GM12875 (cell line): ENCODE measurements at regions not wholly inside any gene's neighbourhood (a gene's known extent, or its start where the extent isn't known, plus 50 kb on each side); places are given as distances from the start of the nearest gene placed in this dataset.
"Not testable (repeated sequence)": the region's sequence is repeated elsewhere in the genome, so short reads cannot be mapped to it uniquely, and the experiment has no call there.

Source experiments
- H3K4me3 ChIP-seq: one replicate; pipeline ENCODE4 v1.5.1; 2011; ENCODE audit warnings: low read depth, low read length, control low read depth
- CTCF ChIP-seq: IDR thresholded peaks from 2 replicates; pipeline ENCODE4 v1.5.1; 2011; ENCODE audit warnings: low read depth, mild to moderate bottlenecking, control low read depth, inconsistent platforms, low read length, moderate library complexity, borderline replicate concordance; ENCODE audit not compliant: insufficient read depth

- H3K4me3 ChIP-seq = no peak overlapping the region
- no peak for TF ChIP-seq CTCF
Measured at GRCh38 chr12:58009405-58010195, 68.2 kb downstream of the ATP23 start.

GRCh38 chr12:58011676-58012075, 70.3 kb downstream of the ATP23 start:
- TF ChIP-seq CTCF = no peak
- H3K4me3 ChIP-seq = no peak overlapping the region

- not testable (repeated sequence) for H3K4me3 ChIP-seq
Measured at GRCh38 chr12:58022379-58023020, 81.1 kb downstream of the ATP23 start.

- TF ChIP-seq CTCF = no peak
Measured at GRCh38 chr12:58025431-58025830, 84.1 kb downstream of the ATP23 start.

GRCh38 chr12:58026426-58026825, 85.1 kb downstream of the ATP23 start:
- no peak overlapping the region for H3K4me3 ChIP-seq
- no peak for TF ChIP-seq CTCF

More at GRCh38 chr12:58025431-58025830, 84.1 kb downstream of the ATP23 start:
- no peak overlapping the region for H3K4me3 ChIP-seq

GRCh38 chr12:58026897-58027891, 85.8 kb downstream of the ATP23 start:
- no peak for TF ChIP-seq CTCF
- H3K4me3 ChIP-seq = no peak overlapping the region

- TF ChIP-seq CTCF = no peak
- no peak overlapping the region for H3K4me3 ChIP-seq
Measured at GRCh38 chr12:58028294-58028693, 86.9 kb downstream of the ATP23 start.
